ENCODE measurements at regions not wholly inside any gene's neighbourhood (a gene's known extent, or its start where the extent isn't known, plus 50 kb on each side); places are given as distances from the start of the nearest gene placed in this dataset.

GRCh38 chr2:35562488-35562887 is 793.1 kb upstream of the CRIM1 start:
- Mint-ChIP-seq H3K4me1 (ENCODE audit: low read depth) (no peaks in the 10 kb centered on the region), H3K36me3 (ENCODE audit: low read depth) (no peaks in the 10 kb centered on the region), H3K27ac (no peak overlapping the region), H3K4me3 (no peak overlapping the region), H3K9me3 (peaks cover 2% of the 10 kb centered on the region), H3K27me3 (no peaks in the 10 kb centered on the region)
- Histone ChIP-seq H3K4me1 (ENCODE audit: insufficient read depth, low read length) (no peaks in the 10 kb centered on the region), H3K4me3 (ENCODE audit: low read length) (no peak overlapping the region), H3K36me3 (ENCODE audit: insufficient read depth, low read length) (no peaks in the 10 kb centered on the region), H3K27me3 (ENCODE audit: control insufficient read depth in 1 of 2, insufficient read depth in 2 of 2, low read length in 2 of 2) (no peaks in the 10 kb centered on the region), H3K9me3 (ENCODE audit: control insufficient read depth in 1 of 2, insufficient read depth in 1 of 2, low read length in 2 of 2) (no peaks in the 10 kb centered on the region), H3K27ac (ENCODE audit: low read depth in 1 of 2, low read length in 2 of 2) (no peak overlapping the region)
- ATAC-seq (ENCODE audit: poor library complexity): no peak
- CTCF ChIA-PET: no interaction called here
- POLR2A ChIA-PET: no interaction called here
- DNase-seq: no peak
- no peak for TF ChIP-seq CTCF (IDR thresholded peaks at IDR 0.05)
- intact Hi-C loops (cut with DNase I, micrococcal nuclease): no loop called here

DNA sequence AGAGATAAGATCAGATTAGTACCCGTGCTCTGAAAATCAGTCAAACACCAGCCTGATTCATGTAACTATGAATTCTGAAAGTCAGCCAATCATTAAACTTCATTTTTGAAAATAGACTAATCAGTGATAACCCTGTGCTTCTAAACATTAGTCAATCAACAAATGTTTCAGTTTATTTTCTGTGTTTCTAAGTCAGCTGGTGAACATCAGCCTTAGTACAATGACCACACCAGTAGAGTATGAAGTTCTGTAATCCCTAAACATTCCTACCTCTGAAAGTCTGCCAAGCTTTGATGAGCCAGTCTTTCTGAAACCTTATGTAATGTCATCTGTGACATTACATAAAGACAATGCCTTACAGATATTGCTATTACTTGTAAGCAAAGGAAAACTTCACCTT is 807.4 kb upstream of the CRIM1 start:
- no peaks in the 10 kb centered on the region for H3K9me3 ChIP-seq (ENCODE audit: control insufficient read depth in 1 of 2, insufficient read depth in 1 of 2, low read length in 2 of 2)
- H3K36me3 ChIP-seq (ENCODE audit: insufficient read depth, low read length): no peaks in the 10 kb centered on the region
- DNase-seq (no peak), ATAC-seq (ENCODE audit: poor library complexity) (no peak)
- TF ChIP-seq CTCF (IDR thresholded peaks at IDR 0.05): no peak
- ChIA-PET POLR2A (no interaction called here), CTCF (no interaction called here)
- H3K4me1 ChIP-seq (ENCODE audit: insufficient read depth, low read length): no peaks in the 10 kb centered on the region
- H3K4me1 Mint-ChIP-seq (ENCODE audit: low read depth): no peaks in the 10 kb centered on the region
- H3K36me3 Mint-ChIP-seq (ENCODE audit: low read depth): no peaks in the 10 kb centered on the region
- H3K27ac ChIP-seq (ENCODE audit: low read depth in 1 of 2, low read length in 2 of 2): no peak overlapping the region
- no peaks in the 10 kb centered on the region for H3K27me3 Mint-ChIP-seq
- H3K9me3 Mint-ChIP-seq: peaks cover 4% of the 10 kb centered on the region
- no peaks in the 10 kb centered on the region for H3K27me3 ChIP-seq (ENCODE audit: control insufficient read depth in 1 of 2, insufficient read depth in 2 of 2, low read length in 2 of 2)
- H3K4me3 Mint-ChIP-seq: no peak overlapping the region
- no peak overlapping the region for H3K4me3 ChIP-seq (ENCODE audit: low read length)
- H3K27ac Mint-ChIP-seq: no peak overlapping the region
- intact Hi-C loops (cut with DNase I, micrococcal nuclease): no loop called here

GRCh38 chr2:35545301-35545700 is 810.3 kb upstream of the CRIM1 start:
- Histone ChIP-seq H3K4me3 (ENCODE audit: low read length) (no peak overlapping the region), H3K27ac (ENCODE audit: low read depth in 1 of 2, low read length in 2 of 2) (no peak overlapping the region), H3K4me1 (ENCODE audit: insufficient read depth, low read length) (no peaks in the 10 kb centered on the region), H3K9me3 (ENCODE audit: control insufficient read depth in 1 of 2, insufficient read depth in 1 of 2, low read length in 2 of 2) (no peaks in the 10 kb centered on the region), H3K36me3 (ENCODE audit: insufficient read depth, low read length) (no peaks in the 10 kb centered on the region), H3K27me3 (ENCODE audit: control insufficient read depth in 1 of 2, insufficient read depth in 2 of 2, low read length in 2 of 2) (no peaks in the 10 kb centered on the region)
- TF ChIP-seq CTCF (IDR thresholded peaks at IDR 0.05): no peak
- H3K36me3 Mint-ChIP-seq (ENCODE audit: low read depth): no peaks in the 10 kb centered on the region
- DNase-seq (no peak), ATAC-seq (ENCODE audit: poor library complexity) (no peak)
- ChIA-PET CTCF (no interaction called here), POLR2A (no interaction called here)
- peaks cover 4% of the 10 kb centered on the region for H3K9me3 Mint-ChIP-seq
- intact Hi-C loops (cut with DNase I, micrococcal nuclease): no loop called here
- no peaks in the 10 kb centered on the region for H3K4me1 Mint-ChIP-seq (ENCODE audit: low read depth)
- no peak overlapping the region for H3K27ac Mint-ChIP-seq
- no peaks in the 10 kb centered on the region for H3K27me3 Mint-ChIP-seq
- H3K4me3 Mint-ChIP-seq: no peak overlapping the region

Data from CD4-positive, alpha-beta T cell (primary cell).